ENCODE measurements at regions not wholly inside any gene's neighbourhood (a gene's known extent, or its start where the extent isn't known, plus 50 kb on each side); places are given as distances from the start of the nearest gene placed in this dataset.

- ChIA-PET POLR2A (no interaction called here), CTCF (no interaction called here)
- Histone ChIP-seq H3K4me2 (ENCODE audit: insufficient read depth, low read length) (no peak overlapping the region), H3K4me3 (replicated peaks in 1 of 3; ENCODE audit: insufficient read depth in 1 of 3, low read depth in 1 of 3, low read length in 3 of 3) (no peak overlapping the region), H3K79me2 (ENCODE audit: control insufficient read depth, insufficient read depth, low read length) (no peaks in the 10 kb centered on the region), H3K27me3 (ENCODE audit: control insufficient read depth in 2 of 2, insufficient read depth in 2 of 2, low read length in 2 of 2) (no peaks in the 10 kb centered on the region), H2AFZ (ENCODE audit: low read depth, low read length) (no peak overlapping the region), H4K20me1 (replicated peaks; ENCODE audit: control insufficient read depth, extremely low read depth, insufficient read depth, low read length) (no peaks in the 10 kb centered on the region), H3K4me1 (ENCODE audit: control insufficient read depth, extremely low read depth, insufficient read depth, low read length) (no peaks in the 10 kb centered on the region), H3K36me3 (ENCODE audit: control insufficient read depth in 2 of 2, extremely low read depth in 1 of 2, insufficient read depth in 2 of 2, low read length in 2 of 2) (no peaks in the 10 kb centered on the region), H3K9ac (replicated peaks; ENCODE audit: extremely low read depth, insufficient read depth, low read length) (no peak overlapping the region), H3K9me1 (replicated peaks; ENCODE audit: control insufficient read depth, extremely low read depth, insufficient read depth, low read length) (no peaks in the 10 kb centered on the region), H3K9me3 (replicated peaks; ENCODE audit: control insufficient read depth, insufficient read depth, low read length) (no peaks in the 10 kb centered on the region), H3K27ac (ENCODE audit: insufficient read depth, low read depth, low read length) (no peak overlapping the region)
- DNase-seq (ENCODE audit: low read depth, low spot score) (no peak), FAIRE-seq (no peak)
- TF ChIP-seq POLR2AphosphoS5 (IDR thresholded peaks at IDR 0.05; ENCODE audit: insufficient read depth, low read depth, low read length) (no peak), POLR2A (IDR thresholded peaks at IDR 0.05; ENCODE audit: low read depth, low read length) (no peak), EZH2 (IDR thresholded peaks at IDR 0.05; ENCODE audit: borderline replicate concordance, low read depth, low read length, severe bottlenecking) (no peak), FOS (IDR thresholded peaks at IDR 0.05; ENCODE audit: borderline replicate concordance, insufficient read depth, low read length) (no peak), MYC (IDR thresholded peaks at IDR 0.05; ENCODE audit: low read depth, low read length) (no peak)
- intact Hi-C loops (cut with micrococcal nuclease): loop anchor here (5.0 kb wide), 1 partner anchor 183 kb away; no protein-coding TSS in a partner anchor
- no TSS peak for BruUV-seq (replicated peaks)
- dilution Hi-C loops (cut with MboI; ENCODE audit: extremely low pct_ligation_motif_present, low sequenced_read_pairs): no loop called here
Measured at GRCh38 chr10:125444790-125445189, 238.2 kb downstream of the TEX36 start.

- DNase-seq (ENCODE audit: low read depth, low spot score): no peak
- ChIA-PET CTCF (no interaction called here), POLR2A (no interaction called here)
- Histone ChIP-seq H3K9me1 (replicated peaks; ENCODE audit: control insufficient read depth, extremely low read depth, insufficient read depth, low read length) (no peaks in the 10 kb centered on the region), H3K4me2 (ENCODE audit: insufficient read depth, low read length) (no peak overlapping the region), H4K20me1 (replicated peaks; ENCODE audit: control insufficient read depth, extremely low read depth, insufficient read depth, low read length) (no peaks in the 10 kb centered on the region), H3K9me3 (replicated peaks; ENCODE audit: control insufficient read depth, insufficient read depth, low read length) (no peaks in the 10 kb centered on the region), H3K9ac (replicated peaks; ENCODE audit: extremely low read depth, insufficient read depth, low read length) (no peak overlapping the region), H2AFZ (ENCODE audit: low read depth, low read length) (no peak overlapping the region), H3K36me3 (ENCODE audit: control insufficient read depth in 2 of 2, extremely low read depth in 1 of 2, insufficient read depth in 2 of 2, low read length in 2 of 2) (no peaks in the 10 kb centered on the region), H3K4me3 (replicated peaks in 1 of 3; ENCODE audit: insufficient read depth in 1 of 3, low read depth in 1 of 3, low read length in 3 of 3) (no peak overlapping the region), H3K79me2 (ENCODE audit: control insufficient read depth, insufficient read depth, low read length) (no peaks in the 10 kb centered on the region), H3K27me3 (ENCODE audit: control insufficient read depth in 2 of 2, insufficient read depth in 2 of 2, low read length in 2 of 2) (no peaks in the 10 kb centered on the region), H3K4me1 (ENCODE audit: control insufficient read depth, extremely low read depth, insufficient read depth, low read length) (no peaks in the 10 kb centered on the region), H3K27ac (ENCODE audit: insufficient read depth, low read depth, low read length) (no peak overlapping the region)
- no TSS peak for BruUV-seq (replicated peaks)
- TF ChIP-seq CTCF (IDR thresholded peaks at IDR 0.05; ENCODE audit: extremely low read depth in 1 of 2, insufficient read depth in 1 of 2, low read depth in 1 of 2, low read length in 2 of 2): no peak
- no peak for TF ChIP-seq POLR2AphosphoS5 (IDR thresholded peaks at IDR 0.05; ENCODE audit: insufficient read depth, low read depth, low read length)
- no peak for TF ChIP-seq JUN (IDR thresholded peaks at IDR 0.05; ENCODE audit: borderline replicate concordance, insufficient read depth, insufficient read length, low read depth)
- no peak for TF ChIP-seq MYC (IDR thresholded peaks at IDR 0.05; ENCODE audit: low read depth, low read length)
- TF ChIP-seq FOS (IDR thresholded peaks at IDR 0.05; ENCODE audit: borderline replicate concordance, insufficient read depth, low read length): no peak
- no peak for TF ChIP-seq EZH2 (IDR thresholded peaks at IDR 0.05; ENCODE audit: borderline replicate concordance, low read depth, low read length, severe bottlenecking)
- TF ChIP-seq MAX (IDR thresholded peaks at IDR 0.05; ENCODE audit: insufficient read depth, insufficient read length): no peak
- no peak for TF ChIP-seq GATA2 (IDR thresholded peaks at IDR 0.05; ENCODE audit: insufficient read depth, insufficient read length, low read depth, low read length)
- no peak for FAIRE-seq
- dilution Hi-C loops (cut with MboI; ENCODE audit: extremely low pct_ligation_motif_present, low sequenced_read_pairs): no loop called here
- intact Hi-C loops (cut with micrococcal nuclease): no loop called here
Measured at GRCh38 chr10:125442856-125443540, 240.0 kb downstream of the TEX36 start.
